HCT116 (cell line): ENCODE measurements at regions not wholly inside any gene's neighbourhood (a gene's known extent, or its start where the extent isn't known, plus 50 kb on each side); places are given as distances from the start of the nearest gene placed in this dataset.

Experiments used
- ATAC-seq: fragments of 200-7000 bp; cut with Tn5 transposase; 2 replicates; pipeline ENCODE4 v1.9.1; 2020; ENCODE audit warnings: mild to moderate bottlenecking, moderate library complexity
- BruUV-seq: library from RNA; stranded (reverse); fragments of 400-500 nt; replicated peaks from 2 replicates; lab custom pipeline; 2021; lab: Mats Ljungman, UMichigan
- CTCF ChIA-PET: fragments of 300-600 bp; sonication (Branson Sonifier 250); formaldehyde crosslinking; loops from one replicate; lab custom pipeline; 2021; ENCODE audit warnings: antibody characterized with exemption; lab: Charles Lee
- POLR2A ChIA-PET: fragments of 300-600, 350-600 bp; sonication (Branson Sonifier 250); formaldehyde crosslinking; loops from one replicate; lab custom pipeline; 2021; ENCODE audit warnings: antibody characterized with exemption; lab: Charles Lee
- RAD21 ChIA-PET, 2 experiments: fragments of 300-600 bp; sonication (Branson Sonifier 250); formaldehyde crosslinking; loops; one replicate each; lab custom pipeline; 2023; ENCODE audit warnings: low total read pairs in 2 of 2; ENCODE audit not compliant: uncharacterized antibody in 2 of 2, unreplicated experiment in 2 of 2, low non-redundant PET in 1 of 2; lab: Charles Lee
- DNase-seq: peaks from one replicate; pipeline ENCODE4 v3.0.0-alpha.2; 2010; ENCODE audit warnings: low read depth, low spot score
- H2AFZ ChIP-seq: fragments of 200-600 bp; shearing (Covaris generic), sonication (generic); 2 replicates; pipeline ENCODE4 v1.6.1; 2017; ENCODE audit warnings: low read depth, mixed run types, mixed read lengths, antibody characterized with exemption, low read length; ENCODE audit not compliant: poor library complexity, severe bottlenecking
- H3K27ac ChIP-seq: 2 replicates; pipeline ENCODE4 v1.5.1; 2012; ENCODE audit warnings: low read depth, low read length
- H3K27me3 ChIP-seq: fragments of 200-600 bp; sonication (generic); 2 replicates; pipeline ENCODE4 v1.6.1; 2016; ENCODE audit warnings: mixed run types, low read length, mixed read lengths; ENCODE audit not compliant: insufficient read depth
- H3K36me3 ChIP-seq, 2 experiments: fragments of 200-500 bp in 1 of 2; fragments of 200-600 bp in 1 of 2; sonication (Bioruptor generic) in 1 of 2; sonication (generic) in 1 of 2; 2 replicates each; pipeline versions ENCODE4 v1.5.1 to v1.6.1; 2014 to 2016; ENCODE audit warnings: low read length in 2 of 2, inconsistent platforms in 1 of 2, mixed read lengths in 1 of 2, mixed run types in 1 of 2; ENCODE audit not compliant: insufficient read depth in 2 of 2, control insufficient read depth in 1 of 2
- H3K4me1 ChIP-seq, 2 experiments: fragments of 200-600 bp in 1 of 2; sonication (generic) in 1 of 2; 2 replicates each; pipeline versions ENCODE4 v1.5.1 to v1.6.1; 2012 to 2017; ENCODE audit warnings: low read length in 2 of 2, inconsistent platforms in 1 of 2, mild to moderate bottlenecking in 1 of 2, mixed read lengths in 1 of 2, mixed run types in 1 of 2, moderate library complexity in 1 of 2; ENCODE audit not compliant: insufficient read depth in 2 of 2, control insufficient read depth in 1 of 2
- H3K4me2 ChIP-seq: fragments of 200-600 bp; sonication (generic); 2 replicates; pipeline ENCODE4 v1.6.1; 2017; ENCODE audit warnings: mixed run types, low read length, mixed read lengths
- H3K4me3 ChIP-seq, 2 experiments: fragments of 200-600 bp in 1 of 2; sonication (generic) in 1 of 2; replicated peaks in 1 of 2; 2 replicates each; pipeline ENCODE4 v1.5.1; 2011 to 2016; ENCODE audit warnings: low read length in 2 of 2, control low read depth in 1 of 2, low read depth in 1 of 2, mild to moderate bottlenecking in 1 of 2, mixed read lengths in 1 of 2, mixed run types in 1 of 2
- H3K79me2 ChIP-seq: fragments of 200-600 bp; sonication (generic); 2 replicates; pipeline ENCODE4 v1.6.1; 2017; ENCODE audit warnings: mild to moderate bottlenecking, mixed run types, low read length, moderate library complexity, mixed read lengths; ENCODE audit not compliant: insufficient read depth
- H3K9ac ChIP-seq: fragments of 200-600 bp; sonication (generic); 2 replicates; pipeline ENCODE4 v1.6.1; 2016; ENCODE audit warnings: low read length, mixed read lengths
- H3K9me2 ChIP-seq: fragments of 200-600 bp; sonication (generic), shearing (Covaris generic); 2 replicates; pipeline ENCODE4 v1.6.1; 2017; ENCODE audit warnings: mixed run types, mild to moderate bottlenecking, moderate library complexity; ENCODE audit not compliant: insufficient read depth
- H3K9me3 ChIP-seq, 2 experiments: fragments of 200-500 bp in 1 of 2; fragments of 200-600 bp in 1 of 2; sonication (Bioruptor generic) in 1 of 2; sonication (generic) in 1 of 2; 2 replicates each; pipeline ENCODE4 v1.6.1; 2014 to 2017; ENCODE audit warnings: low read length in 2 of 2, mixed read lengths in 2 of 2, inconsistent platforms in 1 of 2, low read depth in 1 of 2, mild to moderate bottlenecking in 1 of 2, mixed run types in 1 of 2, moderate library complexity in 1 of 2; ENCODE audit not compliant: control insufficient read depth in 1 of 2, insufficient read depth in 1 of 2
- H4K20me1 ChIP-seq: fragments of 200-600 bp; sonication (generic), shearing (Covaris generic); 2 replicates; pipeline ENCODE4 v1.6.1; 2017; ENCODE audit warnings: mixed run types, mild to moderate bottlenecking, moderate library complexity; ENCODE audit not compliant: insufficient read depth
- ELF1 ChIP-seq: IDR thresholded peaks from 2 replicates; pipeline ENCODE4 v1.6.1; 2012; ENCODE audit warnings: low read depth, borderline replicate concordance
- EZH2 ChIP-seq: fragments of 200-600 bp; sonication (generic); IDR thresholded peaks from 2 replicates; pipeline ENCODE4 v1.6.1; 2017; ENCODE audit warnings: antibody characterized with exemption, mixed run types
- FOSL1 ChIP-seq: IDR thresholded peaks from 2 replicates; pipeline ENCODE4 v1.6.1; 2012; ENCODE audit warnings: low read depth
- POLR2AphosphoS5 ChIP-seq: IDR thresholded peaks from 2 replicates; pipeline ENCODE4 v1.6.1; 2011; ENCODE audit warnings: mild to moderate bottlenecking, low read depth, low read length, moderate library complexity
- REST ChIP-seq: IDR thresholded peaks from 2 replicates; pipeline ENCODE4 v1.6.1; 2012; ENCODE audit warnings: low read depth
- SP1 ChIP-seq: IDR thresholded peaks from 2 replicates; pipeline ENCODE4 v1.6.1; 2012; ENCODE audit warnings: low read depth
- ZNF274 ChIP-seq: fragments of 200-500 bp; sonication (Bioruptor generic); IDR thresholded peaks from 2 replicates; pipeline ENCODE4 v1.6.1; 2014; ENCODE audit warnings: mild to moderate bottlenecking, low read depth, low read length, inconsistent platforms
- intact Hi-C: fragments of 100-400 bp; cut with micrococcal nuclease; formaldehyde crosslinking; loops from 2 replicates; pipeline ENCODE4 v1.10.0; 2022
- TF ChIP-seq, protein P1 (sequence below), 3 experiments: fragments of 200-600 bp in 1 of 3; sonication (generic) in 1 of 3; IDR thresholded peaks in 2 of 3; conservative IDR thresholded peaks in 1 of 3; 2 replicates each; pipeline ENCODE4 v1.5.1; 2012 to 2017; ENCODE audit warnings: low read depth in 2 of 3, low read length in 2 of 3, antibody characterized with exemption in 1 of 3, borderline replicate concordance in 1 of 3, control low read depth in 1 of 3, mild to moderate bottlenecking in 1 of 3, mixed read lengths in 1 of 3, mixed run types in 1 of 3, moderate library complexity in 1 of 3; ENCODE audit not compliant: insufficient read depth in 1 of 3

GRCh38 chr3:137324114-137324513 lies 366.3 kb downstream of the IL20RB start:
- intact Hi-C loops = no loop called here
- Histone ChIP-seq H3K9me3 (no peaks in the 10 kb centered on the region), H3K36me3 (no peaks in the 10 kb centered on the region), H3K4me3 (no peak overlapping the region), H3K79me2 (no peaks in the 10 kb centered on the region), H4K20me1 (no peaks in the 10 kb centered on the region; the same call in 1 of the 2 replicates), H3K4me2 (no peak overlapping the region), H3K9me2 (no peaks in the 10 kb centered on the region; the same call in 1 of the 2 replicates), H3K27ac (no peak overlapping the region), H3K4me1 (no peaks in the 10 kb centered on the region), H2AFZ (no peak overlapping the region), H3K9ac (no peak overlapping the region), H3K27me3 (peaks cover 6% of the 10 kb centered on the region; the same call in 1 of the 2 replicates)
- BruUV-seq = no TSS peak
- ChIA-PET CTCF (no interaction called here), POLR2A (no interaction called here), RAD21 (no interaction called here)
- no peak for ATAC-seq
- no peak for DNase-seq
- TF ChIP-seq EZH2 = no peak
- TF ChIP-seq REST = no peak
- no peak for TF ChIP-seq POLR2AphosphoS5
- TF ChIP-seq, protein P1, sequence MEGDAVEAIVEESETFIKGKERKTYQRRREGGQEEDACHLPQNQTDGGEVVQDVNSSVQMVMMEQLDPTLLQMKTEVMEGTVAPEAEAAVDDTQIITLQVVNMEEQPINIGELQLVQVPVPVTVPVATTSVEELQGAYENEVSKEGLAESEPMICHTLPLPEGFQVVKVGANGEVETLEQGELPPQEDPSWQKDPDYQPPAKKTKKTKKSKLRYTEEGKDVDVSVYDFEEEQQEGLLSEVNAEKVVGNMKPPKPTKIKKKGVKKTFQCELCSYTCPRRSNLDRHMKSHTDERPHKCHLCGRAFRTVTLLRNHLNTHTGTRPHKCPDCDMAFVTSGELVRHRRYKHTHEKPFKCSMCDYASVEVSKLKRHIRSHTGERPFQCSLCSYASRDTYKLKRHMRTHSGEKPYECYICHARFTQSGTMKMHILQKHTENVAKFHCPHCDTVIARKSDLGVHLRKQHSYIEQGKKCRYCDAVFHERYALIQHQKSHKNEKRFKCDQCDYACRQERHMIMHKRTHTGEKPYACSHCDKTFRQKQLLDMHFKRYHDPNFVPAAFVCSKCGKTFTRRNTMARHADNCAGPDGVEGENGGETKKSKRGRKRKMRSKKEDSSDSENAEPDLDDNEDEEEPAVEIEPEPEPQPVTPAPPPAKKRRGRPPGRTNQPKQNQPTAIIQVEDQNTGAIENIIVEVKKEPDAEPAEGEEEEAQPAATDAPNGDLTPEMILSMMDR (IDR thresholded peaks at IDR 0.05 in 2 of 3, conservative IDR thresholded peaks at IDR 0.05 in 1 of 3; ENCODE audit: borderline replicate concordance in 1 of 3, insufficient read depth in 1 of 3, low read depth in 2 of 3, low read length in 2 of 3) = no peak
- no peak for TF ChIP-seq ELF1
- TF ChIP-seq FOSL1 = no peak
- no peak for TF ChIP-seq ZNF274
- TF ChIP-seq SP1 = no peak
